MM.1S (cell line): ENCODE measurements at regions not wholly inside any gene's neighbourhood (a gene's known extent, or its start where the extent isn't known, plus 50 kb on each side); places are given as distances from the start of the nearest gene placed in this dataset.
A peak's percentile ranks its signal among the peaks of the same experiment; 100 is the strongest.
"Not testable (repeated sequence)": the region's sequence is repeated elsewhere in the genome, so short reads cannot be mapped to it uniquely, and the experiment has no call there.

Source experiments
- DNase-seq: peaks from one replicate; pipeline ENCODE4 v3.0.0-alpha.2; 2015
- H2AFZ ChIP-seq: fragments of 300-600 bp; sonication (generic); 2 replicates; pipeline ENCODE4 v1.6.0; 2016; ENCODE audit warnings: antibody characterized with exemption, low read length
- H3F3A ChIP-seq: fragments of 300-600 bp; sonication (generic); 2 replicates; pipeline ENCODE4 v1.6.1; 2016; ENCODE audit warnings: mild to moderate bottlenecking, antibody characterized with exemption, low read length, moderate library complexity, mixed read lengths; ENCODE audit not compliant: insufficient read depth
- H3K27ac ChIP-seq: fragments of 300-600 bp; sonication (generic); 2 replicates; pipeline ENCODE4 v1.5.1; 2016; ENCODE audit warnings: mild to moderate bottlenecking, low read length
- H3K27me3 ChIP-seq: fragments of 300-600 bp; sonication (generic); replicated peaks from 2 replicates; pipeline ENCODE4 v1.6.0; 2016; ENCODE audit warnings: low read length; ENCODE audit not compliant: insufficient read depth
- H3K36me3 ChIP-seq: fragments of 300-600 bp; sonication (generic); replicated peaks from 2 replicates; pipeline ENCODE4 v1.6.1; 2016; ENCODE audit warnings: mild to moderate bottlenecking, low read length, mixed read lengths; ENCODE audit not compliant: insufficient read depth
- H3K4me1 ChIP-seq: fragments of 300-600 bp; sonication (generic); 2 replicates; pipeline ENCODE4 v1.6.1; 2016; ENCODE audit warnings: low read length, mixed read lengths
- H3K4me2 ChIP-seq: fragments of 300-600 bp; sonication (generic); 2 replicates; pipeline ENCODE4 v1.6.0; 2016; ENCODE audit warnings: low read depth, low read length
- H3K4me3 ChIP-seq: fragments of 300-600 bp; sonication (generic); 2 replicates; pipeline ENCODE4 v1.5.1; 2016; ENCODE audit warnings: low read length, mixed read lengths
- H3K79me2 ChIP-seq: fragments of 300-600 bp; sonication (generic); 2 replicates; pipeline ENCODE4 v1.6.1; 2016; ENCODE audit warnings: mixed run types, low read length, mixed read lengths
- H3K9ac ChIP-seq: fragments of 300-600 bp; sonication (generic); 2 replicates; pipeline ENCODE4 v1.6.1; 2016; ENCODE audit warnings: low read length, mixed read lengths
- H3K9me2 ChIP-seq: fragments of 300-600 bp; sonication (generic); replicated peaks from 2 replicates; pipeline ENCODE4 v1.6.1; 2016; ENCODE audit warnings: mild to moderate bottlenecking, low read length, mixed read lengths; ENCODE audit not compliant: insufficient read depth
- H3K9me3 ChIP-seq: fragments of 300-600 bp; sonication (generic); replicated peaks from 2 replicates; pipeline ENCODE4 v1.6.1; 2016; ENCODE audit warnings: mild to moderate bottlenecking, low read length, mixed read lengths; ENCODE audit not compliant: insufficient read depth
- H4K20me1 ChIP-seq: fragments of 300-600 bp; sonication (generic); 2 replicates; pipeline ENCODE4 v1.6.1; 2016; ENCODE audit warnings: mild to moderate bottlenecking, low read length, moderate library complexity, mixed read lengths; ENCODE audit not compliant: insufficient read depth
- CTCF ChIP-seq: fragments of 300-600 bp; sonication (generic); IDR thresholded peaks from 2 replicates; pipeline ENCODE4 v1.5.1; 2016; ENCODE audit warnings: antibody characterized with exemption, low read length, mixed read lengths

- not testable (repeated sequence) for H2AFZ ChIP-seq, H4K20me1 ChIP-seq, H3K4me3 ChIP-seq, H3K27ac ChIP-seq, H3K79me2 ChIP-seq, H3K4me1 ChIP-seq, H3K36me3 ChIP-seq, H3K9ac ChIP-seq, H3K27me3 ChIP-seq, H3F3A ChIP-seq, H3K9me3 ChIP-seq, H3K9me2 ChIP-seq, DNase-seq, H3K4me2 ChIP-seq
Measured at GRCh38 chr16:32915346-32915745, 239.4 kb upstream of the TP53TG3 start.

- H3K4me1 ChIP-seq, H3K4me2 ChIP-seq, H3F3A ChIP-seq, H3K9me3 ChIP-seq, H3K36me3 ChIP-seq, H3K9me2 ChIP-seq, H3K4me3 ChIP-seq, H3K27me3 ChIP-seq, H4K20me1 ChIP-seq, H2AFZ ChIP-seq, H3K79me2 ChIP-seq, H3K27ac ChIP-seq, H3K9ac ChIP-seq: not testable (repeated sequence)
- peak; percentile 27; the same call in 1 of the 2 replicates for TF ChIP-seq CTCF
- peak; percentile 6 for DNase-seq
Measured at GRCh38 chr16:32897782-32898181, 221.8 kb upstream of the TP53TG3 start.

GRCh38 chr16:32885392-32885791, 209.4 kb upstream of the TP53TG3 start:
- not testable (repeated sequence) for DNase-seq, H3K9me2 ChIP-seq, H3K4me2 ChIP-seq, H4K20me1 ChIP-seq, H3K27me3 ChIP-seq, H3K4me1 ChIP-seq, H3K27ac ChIP-seq, H3K36me3 ChIP-seq, H3K9ac ChIP-seq, H3F3A ChIP-seq, H2AFZ ChIP-seq, H3K9me3 ChIP-seq, H3K4me3 ChIP-seq, H3K79me2 ChIP-seq

- not testable (repeated sequence) for DNase-seq, H3K9ac ChIP-seq, H3K4me2 ChIP-seq, H3K36me3 ChIP-seq, H3K4me3 ChIP-seq, H3K27me3 ChIP-seq, H3K79me2 ChIP-seq, H3K4me1 ChIP-seq, H3K9me2 ChIP-seq, H2AFZ ChIP-seq, H3F3A ChIP-seq, H3K9me3 ChIP-seq, H4K20me1 ChIP-seq, H3K27ac ChIP-seq
Measured at GRCh38 chr16:32884556-32884955, 208.6 kb upstream of the TP53TG3 start.

GRCh38 chr16:32882328-32882857, 206.4 kb upstream of the TP53TG3 start:
- H3K9ac ChIP-seq, H4K20me1 ChIP-seq, H3K9me2 ChIP-seq, H3F3A ChIP-seq, H3K36me3 ChIP-seq, H3K27ac ChIP-seq, H3K4me3 ChIP-seq, H3K9me3 ChIP-seq, DNase-seq, H3K79me2 ChIP-seq, H3K4me2 ChIP-seq, H3K27me3 ChIP-seq, H3K4me1 ChIP-seq, H2AFZ ChIP-seq: not testable (repeated sequence)

GRCh38 chr16:32881631-32882030, 205.7 kb upstream of the TP53TG3 start:
- H3K4me1 ChIP-seq, H3K9ac ChIP-seq, H3K27ac ChIP-seq, H4K20me1 ChIP-seq, H3K79me2 ChIP-seq, H3K36me3 ChIP-seq, H3K9me3 ChIP-seq, DNase-seq, H3K4me2 ChIP-seq, H2AFZ ChIP-seq, H3K4me3 ChIP-seq, H3K9me2 ChIP-seq, H3K27me3 ChIP-seq, H3F3A ChIP-seq: not testable (repeated sequence)

GRCh38 chr16:32880009-32880408, 204.0 kb upstream of the TP53TG3 start:
- not testable (repeated sequence) for H3F3A ChIP-seq, H3K4me2 ChIP-seq, H3K9ac ChIP-seq, H2AFZ ChIP-seq, H3K27ac ChIP-seq, H3K79me2 ChIP-seq, DNase-seq, H3K4me1 ChIP-seq, H3K9me3 ChIP-seq, H3K4me3 ChIP-seq, H3K27me3 ChIP-seq, H3K9me2 ChIP-seq, H3K36me3 ChIP-seq, H4K20me1 ChIP-seq

GRCh38 chr16:32876718-32877117, 200.8 kb upstream of the TP53TG3 start:
- H3K9me2 ChIP-seq, H2AFZ ChIP-seq, H3K79me2 ChIP-seq, H3F3A ChIP-seq, DNase-seq, H4K20me1 ChIP-seq, H3K4me2 ChIP-seq, H3K4me3 ChIP-seq, H3K27ac ChIP-seq, H3K9me3 ChIP-seq, H3K27me3 ChIP-seq, H3K36me3 ChIP-seq, H3K9ac ChIP-seq, H3K4me1 ChIP-seq: not testable (repeated sequence)
